Right lobe of liver (tissue), 6 donors: ENCODE measurements at regions not wholly inside any gene's neighbourhood (a gene's known extent, or its start where the extent isn't known, plus 50 kb on each side); places are given as distances from the start of the nearest gene placed in this dataset.
"Not testable (repeated sequence)": the region's sequence is repeated elsewhere in the genome, so short reads cannot be mapped to it uniquely, and the experiment has no call there.

Experiments
- ATAC-seq, 4 donors: fragments of 200-7000 bp; cut with Tn5 transposase; one replicate each; pipeline ENCODE4 v1.9.1; 2020; ENCODE audit warnings: mild to moderate bottlenecking in 4 of 4, moderate library complexity in 4 of 4
- DNase-seq, 3 donors: peaks; one replicate each; pipeline ENCODE4 v3.0.0-alpha.2; 2020
- H3K27ac ChIP-seq, 3 donors: fragments of 200-600 bp; one replicate each; pipeline ENCODE4 v1.8.0; 2022
- H3K27me3 ChIP-seq, 2 donors: fragments of 200-600 bp; one replicate each; pipeline ENCODE4 v1.8.0; 2022
- H3K36me3 ChIP-seq, 4 donors: fragments of 200-600 bp; sonication (generic) in 1 of 4; one replicate each; pipeline versions ENCODE4 v1.5.1 to v1.8.0; 2017 to 2022; ENCODE audit warnings: control low read depth in 1 of 4
- H3K4me1 ChIP-seq, 4 donors: fragments of 200-600 bp; sonication (generic) in 1 of 4; one replicate each; pipeline versions ENCODE4 v1.5.1 to v1.8.0; 2017 to 2022; ENCODE audit warnings: control low read depth in 1 of 4
- H3K4me3 ChIP-seq, 3 donors: fragments of 200-600 bp; one replicate each; pipeline ENCODE4 v1.8.0; 2022
- H3K9me3 ChIP-seq, 4 donors: fragments of 200-600 bp; sonication (generic) in 1 of 4; one replicate each; pipeline versions ENCODE4 v1.5.1 to v1.8.0; 2017 to 2022; ENCODE audit warnings: control low read depth in 1 of 4
- POLR2A ChIP-seq: fragments of 450-650 bp; IDR thresholded peaks from one replicate; pipeline ENCODE4 v1.6.1; 2017; ENCODE audit warnings: antibody characterized with exemption, mild to moderate bottlenecking
- WGBS: methylation state at CpG from one replicate; pipeline ENCODE4 v1.1.6; 2018; ENCODE audit warnings: low coverage, low lambda C conversion rate; ENCODE audit not compliant: insufficient coverage; ENCODE audit errors: missing lambda C conversion rate; 5-methylcytosine and 5-hydroxymethylcytosine counted together
- intact Hi-C, 2 donors: fragments of 100-400 bp; cut with DNase I; formaldehyde crosslinking; loops; one replicate each; pipeline versions ENCODE4 v1.11.2 to v1.14.1; 2022
- TF ChIP-seq, protein P1 (sequence below), 4 donors: fragments of 200-600 bp in 3 of 4; fragments of 450-650 bp in 1 of 4; IDR thresholded peaks; one replicate each; pipeline versions ENCODE4 v1.5.1 to v1.8.0; 2016 to 2022; ENCODE audit warnings: antibody characterized with exemption in 4 of 4, mild to moderate bottlenecking in 2 of 4
- donor health status: DM: no; HTN: yes; CAD: no.
- donor health status: DM: no; HTN: no; CAD: no.
- donor health status: DM: no; HTN: no; CAD: no.
- donor health status: DM: no; HTN: yes; CAD: no.
- donor health status: DM: no; HTN: yes; CAD: no.

DNA sequence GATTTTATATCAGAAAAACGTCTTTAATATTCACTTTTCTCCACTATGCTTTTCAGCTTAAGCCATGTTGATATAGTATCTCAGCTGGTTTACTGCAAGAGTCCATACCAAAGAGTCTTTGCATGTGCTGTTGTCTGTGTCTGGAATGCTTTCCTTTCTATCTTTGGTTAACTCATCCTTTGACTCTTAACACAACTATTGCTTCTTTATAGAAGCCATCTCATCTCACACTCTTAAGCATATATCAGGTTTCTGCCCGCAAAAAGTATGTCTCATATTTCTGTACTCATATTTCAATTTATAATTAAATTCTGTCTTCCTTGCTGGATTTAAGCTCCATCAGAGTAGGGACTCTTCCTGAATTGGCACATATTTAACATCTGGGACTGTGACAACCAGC, 220.9 kb upstream of the KCNK2 start:
- no peak for DNase-seq
- Histone ChIP-seq H3K9me3 (no peaks in the 10 kb centered on the region), H3K27ac (no peak overlapping the region), H3K4me3 (no peak overlapping the region), H3K4me1 (no peaks in the 10 kb centered on the region), H3K27me3 (no peaks in the 10 kb centered on the region), H3K36me3 (no peaks in the 10 kb centered on the region)
- no peak for ATAC-seq
- intact Hi-C loops, result no loop called here
- no peak for TF ChIP-seq POLR2A
- TF ChIP-seq, protein P1, sequence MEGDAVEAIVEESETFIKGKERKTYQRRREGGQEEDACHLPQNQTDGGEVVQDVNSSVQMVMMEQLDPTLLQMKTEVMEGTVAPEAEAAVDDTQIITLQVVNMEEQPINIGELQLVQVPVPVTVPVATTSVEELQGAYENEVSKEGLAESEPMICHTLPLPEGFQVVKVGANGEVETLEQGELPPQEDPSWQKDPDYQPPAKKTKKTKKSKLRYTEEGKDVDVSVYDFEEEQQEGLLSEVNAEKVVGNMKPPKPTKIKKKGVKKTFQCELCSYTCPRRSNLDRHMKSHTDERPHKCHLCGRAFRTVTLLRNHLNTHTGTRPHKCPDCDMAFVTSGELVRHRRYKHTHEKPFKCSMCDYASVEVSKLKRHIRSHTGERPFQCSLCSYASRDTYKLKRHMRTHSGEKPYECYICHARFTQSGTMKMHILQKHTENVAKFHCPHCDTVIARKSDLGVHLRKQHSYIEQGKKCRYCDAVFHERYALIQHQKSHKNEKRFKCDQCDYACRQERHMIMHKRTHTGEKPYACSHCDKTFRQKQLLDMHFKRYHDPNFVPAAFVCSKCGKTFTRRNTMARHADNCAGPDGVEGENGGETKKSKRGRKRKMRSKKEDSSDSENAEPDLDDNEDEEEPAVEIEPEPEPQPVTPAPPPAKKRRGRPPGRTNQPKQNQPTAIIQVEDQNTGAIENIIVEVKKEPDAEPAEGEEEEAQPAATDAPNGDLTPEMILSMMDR (IDR thresholded peaks at IDR 0.05), result no peak
- 17% methylated on average over 1 of the region's 2 CpGs for WGBS

DNA sequence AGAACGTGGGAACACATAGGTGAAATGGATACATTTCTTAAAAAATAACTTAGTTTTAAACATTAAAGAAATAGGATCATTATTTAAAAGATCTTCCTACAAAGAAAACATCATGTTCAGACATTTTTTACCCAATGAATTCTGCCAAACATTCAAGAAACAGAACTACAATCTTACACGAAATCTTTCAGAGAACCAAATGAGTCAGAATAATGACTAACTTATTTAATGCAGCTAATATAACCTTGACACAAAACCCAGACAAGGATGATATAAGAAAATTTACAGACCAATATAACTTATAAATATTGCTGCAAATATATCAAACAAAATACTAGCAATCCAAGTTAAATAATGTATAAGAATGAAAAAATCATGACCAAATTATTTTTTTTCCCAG, 220.1 kb upstream of the KCNK2 start:
- no peak overlapping the region for H3K4me3 ChIP-seq
- no peaks in the 10 kb centered on the region for H3K4me1 ChIP-seq
- no peak for ATAC-seq
- WGBS, result 28% methylated on average over 2 of the region's 2 CpGs
- no peak for TF ChIP-seq POLR2A
- TF ChIP-seq, protein P1 (IDR thresholded peaks at IDR 0.05), result no peak
- intact Hi-C loops, result no loop called here
- no peak overlapping the region for H3K27ac ChIP-seq
- no peaks in the 10 kb centered on the region for H3K9me3 ChIP-seq
- no peak for DNase-seq
- no peaks in the 10 kb centered on the region for H3K27me3 ChIP-seq
- H3K36me3 ChIP-seq, result no peaks in the 10 kb centered on the region

DNA sequence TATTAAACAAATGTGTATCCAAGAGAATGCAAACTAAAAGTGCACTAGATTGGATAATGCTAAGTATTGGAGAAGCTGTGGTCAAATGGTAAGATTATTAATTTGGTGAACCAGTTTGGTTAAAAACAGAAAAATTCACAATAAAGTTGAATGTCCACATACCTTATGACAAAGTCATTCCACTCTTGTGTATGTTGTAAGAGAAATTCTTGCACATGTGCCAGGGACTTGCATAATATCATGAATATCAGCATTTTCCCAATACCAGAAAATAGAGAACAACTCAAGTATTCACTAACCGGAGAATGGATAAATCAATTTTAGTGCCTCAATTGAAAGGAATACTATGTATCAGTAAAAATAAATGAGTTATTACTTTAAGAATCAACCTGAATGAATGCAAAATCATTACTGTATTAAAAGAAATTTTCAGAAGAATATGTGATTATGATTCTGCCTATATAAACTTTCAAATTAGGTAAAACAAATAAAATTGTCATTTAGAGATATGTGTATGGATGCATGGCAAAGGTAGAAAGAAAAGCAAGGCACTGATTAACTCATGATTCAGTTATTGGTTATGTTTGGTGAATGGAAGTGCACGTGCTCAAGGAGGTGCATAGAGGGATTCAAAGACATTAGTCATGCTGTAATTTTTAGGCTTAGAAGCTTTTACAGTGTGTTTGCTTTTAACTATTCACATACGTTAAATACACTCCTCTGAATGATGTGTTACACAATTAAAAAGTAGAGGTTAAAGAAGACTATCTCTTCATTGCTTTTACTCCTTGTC, 217.4 kb upstream of the KCNK2 start:
- H3K4me3 ChIP-seq, result no peak overlapping the region
- 45% methylated on average over 3 of the region's 3 CpGs for WGBS

DNA sequence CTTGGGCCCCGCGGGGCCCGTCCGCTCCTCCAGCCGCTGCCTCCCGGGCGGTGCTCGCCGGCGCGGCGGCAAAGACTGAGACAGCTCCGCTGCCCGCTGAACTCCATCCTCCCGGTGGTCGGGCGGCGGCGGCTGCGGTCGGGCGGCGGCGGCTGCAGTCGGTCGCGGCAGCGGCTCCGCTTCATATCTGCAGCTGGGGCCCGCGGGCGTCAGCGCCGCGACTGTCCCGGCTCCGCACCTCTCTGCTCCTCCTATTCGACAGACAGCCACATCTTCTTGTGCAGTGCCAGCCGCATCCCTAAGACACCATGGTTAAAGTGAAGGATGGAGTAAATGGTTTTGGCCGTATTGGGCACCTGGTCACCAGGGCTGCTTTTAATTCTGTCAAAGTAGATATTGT, 212.1 kb upstream of the KCNK2 start:
- ATAC-seq, DNase-seq, H3K36me3 ChIP-seq, intact Hi-C loops, H3K27me3 ChIP-seq, H3K9me3 ChIP-seq, H3K4me3 ChIP-seq, H3K27ac ChIP-seq, H3K4me1 ChIP-seq: not testable (repeated sequence)
- 80% methylated on average over 1 of the region's 40 CpGs for WGBS

More for the DNA sequence above, 217.4 kb upstream of the KCNK2 start:
- intact Hi-C loops, result no loop called here
- H3K9me3 ChIP-seq, result no peaks in the 10 kb centered on the region
- H3K27me3 ChIP-seq, result no peaks in the 10 kb centered on the region
- DNase-seq (no peak), ATAC-seq (peak in 1 of 4 donors; percentile 51)
- H3K36me3 ChIP-seq, result no peaks in the 10 kb centered on the region
- no peak overlapping the region for H3K27ac ChIP-seq
- H3K4me1 ChIP-seq, result no peaks in the 10 kb centered on the region
- TF ChIP-seq POLR2A, result no peak

GRCh38 chr1:214880956-214881355, 201.6 kb upstream of the KCNK2 start:
- WGBS, result 61% methylated on average over 5 of the region's 5 CpGs

More at GRCh38 chr1:214880956-214881355, 201.6 kb upstream of the KCNK2 start:
- intact Hi-C loops, result no loop called here
- DNase-seq (no peak), ATAC-seq (no peak)
- Histone ChIP-seq H3K27ac (no peak overlapping the region), H3K4me3 (no peak overlapping the region), H3K4me1 (no peaks in the 10 kb centered on the region), H3K36me3 (no peaks in the 10 kb centered on the region), H3K27me3 (no peaks in the 10 kb centered on the region), H3K9me3 (no peaks in the 10 kb centered on the region)
- TF ChIP-seq POLR2A, result no peak
- TF ChIP-seq, protein P1 (IDR thresholded peaks at IDR 0.05), result no peak
